IPS-15b (cell line): ENCODE measurements at regions not wholly inside any gene's neighbourhood (a gene's known extent, or its start where the extent isn't known, plus 50 kb on each side); places are given as distances from the start of the nearest gene placed in this dataset.

Source experiments
- H3K27me3 ChIP-seq: one replicate; pipeline ENCODE4 v1.6.1; 2013; ENCODE audit warnings: low read length; ENCODE audit not compliant: control insufficient read depth, insufficient read depth
- H3K36me3 ChIP-seq: one replicate; pipeline ENCODE4 v1.6.1; 2013; ENCODE audit warnings: low read length; ENCODE audit not compliant: control insufficient read depth, insufficient read depth
- H3K4me1 ChIP-seq: one replicate; pipeline ENCODE4 v1.6.1; 2013; ENCODE audit warnings: mild to moderate bottlenecking, low read length; ENCODE audit not compliant: control insufficient read depth, insufficient read depth
- H3K4me3 ChIP-seq: one replicate; pipeline ENCODE4 v1.5.1; 2013; ENCODE audit warnings: low read depth, low read length
- H3K9ac ChIP-seq: one replicate; pipeline ENCODE4 v1.6.1; 2013; ENCODE audit warnings: low read depth, mild to moderate bottlenecking, low read length
- H3K9me3 ChIP-seq: one replicate; pipeline ENCODE4 v1.6.1; 2013; ENCODE audit warnings: mild to moderate bottlenecking, low read length; ENCODE audit not compliant: control insufficient read depth, insufficient read depth

- Histone ChIP-seq H3K9me3 (no peaks in the 10 kb centered on the region), H3K36me3 (no peaks in the 10 kb centered on the region), H3K9ac (no peak overlapping the region), H3K4me3 (no peak overlapping the region), H3K4me1 (peaks cover 7% of the 10 kb centered on the region), H3K27me3 (no peaks in the 10 kb centered on the region)
Observed at GRCh38 chr17:15177343-15177742, 87.8 kb downstream of the PMP22 start.

DNA sequence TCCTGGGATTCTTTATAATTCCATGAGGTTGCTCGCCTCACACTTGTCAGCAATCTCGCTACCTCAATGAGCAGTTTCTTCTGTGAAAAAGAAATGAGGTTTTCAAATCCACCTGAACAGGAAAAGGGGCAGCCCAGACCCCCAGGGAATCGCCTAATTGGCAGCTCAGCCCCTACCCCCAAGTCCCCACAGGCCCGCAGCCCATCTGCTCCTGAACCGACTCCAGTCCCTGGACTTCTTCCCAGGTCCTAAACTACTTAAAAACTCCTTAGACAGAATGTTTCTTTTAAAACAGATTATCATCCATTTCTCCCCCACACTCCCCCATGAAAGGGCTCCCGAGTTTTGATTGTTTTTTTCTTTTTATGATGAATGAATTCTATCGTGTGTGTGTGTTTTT is 89.8 kb downstream of the PMP22 start:
- Histone ChIP-seq H3K27me3 (no peaks in the 10 kb centered on the region), H3K4me1 (peaks cover 5% of the 10 kb centered on the region), H3K9ac (no peak overlapping the region), H3K4me3 (no peak overlapping the region), H3K36me3 (no peaks in the 10 kb centered on the region), H3K9me3 (no peaks in the 10 kb centered on the region)

DNA sequence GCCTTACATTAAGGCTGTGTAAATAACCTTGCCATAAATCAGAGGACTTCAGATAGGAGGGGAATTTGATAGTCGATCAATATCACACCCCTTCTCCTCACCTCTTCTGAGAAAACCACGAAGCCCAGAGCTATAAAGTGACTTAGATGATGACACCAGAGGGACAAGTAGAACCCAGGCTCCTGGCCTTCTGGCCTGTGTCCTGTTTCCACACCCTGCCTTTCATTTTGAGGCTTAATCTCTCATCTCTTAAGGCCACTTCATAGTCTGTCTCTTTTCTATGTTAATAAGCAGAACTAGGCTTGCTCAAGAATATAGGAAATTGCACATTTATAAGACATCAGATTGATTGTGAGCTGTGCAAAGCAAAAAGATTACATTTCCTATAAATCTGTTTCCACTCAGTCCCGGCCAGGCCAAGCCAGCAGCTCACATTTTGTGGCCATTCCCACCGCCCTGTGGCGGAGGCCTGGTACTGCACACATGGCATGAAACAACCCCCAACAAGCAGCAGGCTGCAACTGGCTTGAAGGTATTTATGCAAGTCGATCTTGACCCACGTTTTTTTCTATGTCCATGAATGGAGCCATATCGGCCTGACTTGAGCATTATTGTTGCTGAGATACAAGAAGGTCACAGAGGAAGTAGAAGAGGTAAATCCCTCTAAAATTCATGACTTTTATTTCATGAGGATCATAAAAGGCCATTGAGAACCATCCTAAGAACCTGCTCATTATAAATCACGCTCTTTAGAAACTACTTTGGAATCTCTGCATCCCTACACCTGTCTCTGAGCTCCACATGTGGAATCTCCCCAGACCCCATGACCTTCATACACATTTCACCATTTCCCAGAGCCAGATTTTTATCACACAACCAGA is 93.7 kb downstream of the PMP22 start:
- Histone ChIP-seq H3K36me3 (no peaks in the 10 kb centered on the region), H3K4me1 (peaks cover 5% of the 10 kb centered on the region), H3K9me3 (no peaks in the 10 kb centered on the region), H3K27me3 (no peaks in the 10 kb centered on the region), H3K4me3 (no peak overlapping the region), H3K9ac (no peak overlapping the region)

DNA sequence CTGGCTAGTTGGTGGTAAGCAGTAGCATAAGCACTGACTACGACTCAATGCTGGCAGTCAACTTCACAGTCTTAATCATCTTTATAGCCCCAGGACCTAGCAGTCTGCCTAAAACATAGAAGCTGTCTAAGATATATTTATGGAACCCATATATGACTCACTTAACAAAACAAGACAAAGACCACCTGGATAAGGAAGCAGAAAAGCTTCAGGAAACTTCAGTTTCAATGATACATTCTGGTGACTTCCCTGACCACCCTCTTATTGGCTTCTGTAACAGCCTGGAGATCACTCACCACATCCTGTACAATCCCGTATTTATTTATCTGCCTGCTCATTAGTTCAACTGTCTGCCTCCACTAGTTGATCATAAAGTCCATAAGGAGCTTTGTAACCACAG is 95.5 kb downstream of the PMP22 start:
- Histone ChIP-seq H3K27me3 (no peaks in the 10 kb centered on the region), H3K4me3 (no peak overlapping the region), H3K4me1 (peaks cover 5% of the 10 kb centered on the region), H3K36me3 (no peaks in the 10 kb centered on the region), H3K9ac (no peak overlapping the region), H3K9me3 (no peaks in the 10 kb centered on the region)

DNA sequence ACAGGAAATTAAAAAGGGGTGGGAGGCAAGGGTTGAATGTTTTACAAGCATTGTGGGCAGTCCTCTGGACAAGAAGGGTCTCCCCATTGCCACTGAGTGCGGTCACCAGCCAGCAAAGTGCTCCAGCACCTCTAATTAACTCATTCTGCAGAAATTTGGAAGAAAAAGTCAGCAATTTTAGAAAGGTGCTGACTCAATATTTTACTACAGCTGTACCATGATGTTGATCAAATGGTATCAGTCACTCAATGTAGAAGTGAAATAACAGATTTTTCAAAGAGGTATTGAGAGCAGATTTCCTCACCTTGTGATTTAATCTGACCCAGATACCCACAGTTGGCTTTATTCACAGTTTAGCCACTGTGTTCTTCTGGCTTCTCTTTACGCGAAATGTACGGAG is 96.7 kb downstream of the PMP22 start:
- H3K9me3 ChIP-seq = no peaks in the 10 kb centered on the region
- peaks cover 5% of the 10 kb centered on the region for H3K4me1 ChIP-seq
- H3K36me3 ChIP-seq = no peaks in the 10 kb centered on the region
- no peak overlapping the region for H3K4me3 ChIP-seq
- no peaks in the 10 kb centered on the region for H3K27me3 ChIP-seq
- no peak overlapping the region for H3K9ac ChIP-seq

DNA sequence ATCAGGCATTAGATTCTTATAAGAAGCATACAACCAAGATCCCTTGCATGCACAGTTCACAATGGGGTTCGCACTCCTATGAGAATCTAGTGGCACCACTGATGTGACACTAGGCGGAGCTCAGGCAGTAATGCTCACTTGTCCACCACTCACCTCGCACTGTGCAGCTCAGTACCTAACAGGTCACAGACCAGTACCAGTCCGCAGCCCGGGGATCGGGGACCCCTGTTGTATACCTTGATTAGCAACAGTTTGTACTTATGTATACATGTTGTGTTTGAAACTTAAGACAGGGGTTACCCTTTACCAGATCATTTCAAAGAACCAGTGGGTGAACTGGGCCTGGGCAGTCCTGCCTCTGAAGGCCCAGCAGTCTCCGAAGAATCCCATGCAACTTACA is 103.7 kb downstream of the PMP22 start:
- H3K4me1 ChIP-seq = no peaks in the 10 kb centered on the region
- no peak overlapping the region for H3K4me3 ChIP-seq
- H3K9me3 ChIP-seq = no peaks in the 10 kb centered on the region
- no peaks in the 10 kb centered on the region for H3K36me3 ChIP-seq
- H3K27me3 ChIP-seq = no peaks in the 10 kb centered on the region
- no peak overlapping the region for H3K9ac ChIP-seq

GRCh38 chr17:15157051-15157450 is 108.1 kb downstream of the PMP22 start:
- H3K4me1 ChIP-seq = no peaks in the 10 kb centered on the region
- H3K9ac ChIP-seq = no peak overlapping the region

GRCh38 chr17:15154618-15155017 is 110.5 kb downstream of the PMP22 start:
- Histone ChIP-seq H3K9ac (no peak overlapping the region), H3K27me3 (no peaks in the 10 kb centered on the region), H3K9me3 (no peaks in the 10 kb centered on the region), H3K4me1 (no peaks in the 10 kb centered on the region), H3K4me3 (no peak overlapping the region), H3K36me3 (no peaks in the 10 kb centered on the region)

More at GRCh38 chr17:15157051-15157450, 108.1 kb downstream of the PMP22 start:
- no peaks in the 10 kb centered on the region for H3K36me3 ChIP-seq
- H3K9me3 ChIP-seq = no peaks in the 10 kb centered on the region
- no peak overlapping the region for H3K4me3 ChIP-seq
- no peaks in the 10 kb centered on the region for H3K27me3 ChIP-seq

DNA sequence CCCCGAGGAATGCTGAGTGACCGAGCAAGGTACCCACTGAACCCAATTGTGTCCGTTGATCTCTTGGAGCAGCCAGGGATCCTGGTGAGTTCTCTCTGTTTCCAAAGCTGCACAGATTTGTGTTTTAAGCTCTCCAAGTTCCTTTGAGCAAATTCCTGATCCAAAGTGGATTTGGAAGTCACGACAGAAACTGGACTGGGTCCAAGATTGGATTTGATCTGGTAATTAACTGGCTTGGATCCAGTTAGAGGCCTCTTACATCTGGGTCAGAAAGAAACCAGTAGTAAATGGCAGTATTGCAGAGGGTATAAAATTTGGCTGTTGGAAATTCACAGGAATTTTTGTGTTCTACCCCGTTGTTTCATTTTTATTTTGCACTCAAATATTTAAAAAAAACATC is 119.5 kb downstream of the PMP22 start:
- H3K9ac ChIP-seq = no peak overlapping the region
- no peak overlapping the region for H3K4me3 ChIP-seq
- no peaks in the 10 kb centered on the region for H3K36me3 ChIP-seq
- H3K9me3 ChIP-seq = no peaks in the 10 kb centered on the region
- no peaks in the 10 kb centered on the region for H3K4me1 ChIP-seq
- H3K27me3 ChIP-seq = no peaks in the 10 kb centered on the region

DNA sequence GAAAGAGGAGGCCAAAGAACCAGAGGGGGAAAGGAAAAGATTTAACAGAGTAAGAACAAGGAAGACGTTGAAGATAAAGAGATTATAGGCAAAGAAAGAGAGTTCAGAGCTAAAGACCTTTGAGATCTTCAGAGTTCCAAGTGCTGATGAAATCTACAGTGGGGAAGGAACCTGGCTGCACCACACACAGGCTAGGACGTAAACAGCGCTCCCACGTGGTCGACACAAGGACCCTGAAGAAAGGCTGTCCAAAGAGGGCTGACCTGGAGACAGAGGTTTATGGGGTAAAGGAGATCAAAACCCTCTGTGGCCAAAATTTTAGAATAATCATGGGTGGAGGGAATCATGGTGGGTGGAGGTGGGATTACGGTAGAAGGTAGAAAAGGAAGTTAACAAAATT is 121.6 kb downstream of the PMP22 start:
- Histone ChIP-seq H3K4me1 (no peaks in the 10 kb centered on the region), H3K9ac (no peak overlapping the region), H3K9me3 (no peaks in the 10 kb centered on the region), H3K36me3 (no peaks in the 10 kb centered on the region), H3K4me3 (no peak overlapping the region), H3K27me3 (no peaks in the 10 kb centered on the region)

GRCh38 chr17:15134363-15134762 is 130.8 kb downstream of the PMP22 start:
- no peaks in the 10 kb centered on the region for H3K27me3 ChIP-seq
- no peaks in the 10 kb centered on the region for H3K36me3 ChIP-seq
- no peaks in the 10 kb centered on the region for H3K4me1 ChIP-seq
- H3K4me3 ChIP-seq = no peak overlapping the region
- H3K9me3 ChIP-seq = no peaks in the 10 kb centered on the region
- H3K9ac ChIP-seq = no peak overlapping the region

- no peaks in the 10 kb centered on the region for H3K9me3 ChIP-seq
- no peaks in the 10 kb centered on the region for H3K27me3 ChIP-seq
- H3K9ac ChIP-seq = no peak overlapping the region
- no peak overlapping the region for H3K4me3 ChIP-seq
- H3K36me3 ChIP-seq = no peaks in the 10 kb centered on the region
- H3K4me1 ChIP-seq = no peaks in the 10 kb centered on the region
Observed at GRCh38 chr17:15133826-15134225, 131.3 kb downstream of the PMP22 start.
